ENCODE measurements at regions not wholly inside any gene's neighbourhood (a gene's known extent, or its start where the extent isn't known, plus 50 kb on each side); places are given as distances from the start of the nearest gene placed in this dataset.
A peak's percentile ranks its signal among the peaks of the same experiment; 100 is the strongest.
"Not testable (repeated sequence)": the region's sequence is repeated elsewhere in the genome, so short reads cannot be mapped to it uniquely, and the experiment has no call there.

- no peak for DNase-seq
Observed at GRCh38 chr11:129731316-129731715, 84.3 kb upstream of the TMEM45B start.

- DNase-seq = no peak
Observed at GRCh38 chr11:129732941-129733340, 82.7 kb upstream of the TMEM45B start.

DNA sequence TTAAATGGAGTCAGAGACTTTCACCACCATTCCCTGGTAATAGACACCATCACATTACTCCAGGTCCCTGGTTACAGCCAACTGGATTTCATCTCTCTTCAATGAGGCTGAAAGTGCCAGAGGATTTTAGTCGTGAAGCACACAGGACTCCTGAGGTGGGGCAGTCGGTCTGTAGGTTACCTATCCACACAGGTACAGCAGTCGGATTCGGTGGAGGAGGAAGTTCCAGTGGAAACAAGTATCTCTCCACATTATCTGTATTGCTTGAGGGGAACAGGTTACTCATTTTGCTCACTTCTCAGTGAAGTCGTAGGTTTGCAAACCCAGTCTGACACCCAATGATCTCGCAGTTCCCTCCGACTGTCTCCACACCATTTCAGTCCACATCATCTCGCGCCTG is 82.3 kb upstream of the TMEM45B start:
- no peak for DNase-seq

- DNase-seq = no peak
Observed at GRCh38 chr11:129733981-129734380, 81.7 kb upstream of the TMEM45B start.

- no peak for DNase-seq
Observed at GRCh38 chr11:129734654-129735053, 81.0 kb upstream of the TMEM45B start.

- DNase-seq = no peak
Observed at GRCh38 chr11:129737831-129738230, 77.8 kb upstream of the TMEM45B start.

DNA sequence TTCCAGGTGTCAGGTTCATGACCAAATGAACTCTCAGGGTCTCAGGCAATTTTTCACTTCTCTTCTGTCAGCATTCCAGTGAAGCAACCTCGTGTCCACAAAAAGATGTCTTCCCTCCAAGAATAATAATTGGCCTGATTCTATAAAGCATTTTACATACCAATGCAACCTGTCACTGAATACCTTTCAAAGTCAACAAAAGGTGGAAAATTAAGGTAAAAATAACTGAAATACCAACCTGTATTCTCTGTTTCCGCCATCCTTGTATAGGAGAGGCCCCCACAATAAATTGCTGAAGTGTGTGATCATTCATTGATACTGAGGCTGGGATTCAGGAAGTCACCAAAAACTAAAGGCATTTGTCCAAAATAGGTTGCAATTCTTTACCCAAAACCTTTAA is 77.4 kb upstream of the TMEM45B start:
- DNase-seq = no peak

- no peak for DNase-seq
Observed at GRCh38 chr11:129739339-129739738, 76.3 kb upstream of the TMEM45B start.

- DNase-seq = no peak
Observed at GRCh38 chr11:129740125-129740719, 75.4 kb upstream of the TMEM45B start.

DNA sequence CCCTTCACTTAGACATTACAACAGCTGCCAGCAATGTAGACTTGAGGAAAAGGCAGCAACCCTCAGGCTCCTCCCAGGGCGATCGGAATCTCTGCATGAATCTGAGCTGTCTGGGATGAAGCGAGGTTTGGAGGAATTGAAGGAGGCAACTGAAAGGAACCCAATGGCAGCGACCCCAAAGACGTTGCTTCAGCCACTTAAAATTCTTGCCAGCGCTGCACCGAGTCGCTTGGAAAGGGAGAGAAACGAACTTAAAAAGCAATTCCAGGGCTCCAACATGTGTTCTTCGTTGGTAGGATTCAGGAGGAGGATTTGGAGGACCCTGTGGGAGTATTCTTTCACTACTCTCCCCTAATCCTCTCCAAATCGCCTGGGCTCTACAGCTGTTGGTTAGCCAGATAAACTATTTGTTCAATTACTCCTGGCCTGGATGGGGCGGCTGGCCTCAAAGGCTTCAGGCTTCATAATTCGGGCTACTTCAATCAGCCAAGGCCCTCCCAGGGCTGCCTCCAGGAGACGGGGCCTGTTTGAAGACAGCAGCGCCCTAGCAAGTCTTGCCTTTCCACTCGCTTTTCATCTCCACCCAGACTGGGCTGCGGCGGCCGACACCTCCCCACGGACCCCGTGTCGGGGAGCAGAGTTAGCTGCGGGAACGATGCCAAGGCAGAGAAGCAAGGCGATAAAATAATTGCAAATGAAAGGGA is 72.4 kb upstream of the TMEM45B start:
- DNase-seq = no peak

DNA sequence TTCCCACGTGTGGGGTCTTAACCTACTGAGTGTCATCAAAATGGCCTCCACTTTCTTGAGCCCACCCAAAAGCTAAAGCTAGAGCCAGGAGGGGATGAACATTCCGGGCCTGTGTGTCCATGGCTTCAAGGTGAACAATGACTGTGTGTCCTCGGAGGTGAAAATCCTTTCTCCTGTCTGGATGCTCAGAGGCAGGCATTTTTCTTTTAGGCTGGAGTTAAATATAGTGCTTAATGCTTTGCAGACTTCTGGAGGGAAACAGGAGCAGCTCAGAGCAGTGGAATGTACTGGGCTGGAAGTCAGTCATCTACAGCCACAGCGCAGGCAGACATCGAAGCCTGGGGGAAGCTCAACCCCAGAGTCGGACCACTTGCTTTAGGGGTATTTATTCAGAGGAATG is 68.6 kb upstream of the TMEM45B start:
- DNase-seq = no peak

GRCh38 chr11:129749141-129749540 is 66.5 kb upstream of the TMEM45B start:
- DNase-seq = no peak

DNA sequence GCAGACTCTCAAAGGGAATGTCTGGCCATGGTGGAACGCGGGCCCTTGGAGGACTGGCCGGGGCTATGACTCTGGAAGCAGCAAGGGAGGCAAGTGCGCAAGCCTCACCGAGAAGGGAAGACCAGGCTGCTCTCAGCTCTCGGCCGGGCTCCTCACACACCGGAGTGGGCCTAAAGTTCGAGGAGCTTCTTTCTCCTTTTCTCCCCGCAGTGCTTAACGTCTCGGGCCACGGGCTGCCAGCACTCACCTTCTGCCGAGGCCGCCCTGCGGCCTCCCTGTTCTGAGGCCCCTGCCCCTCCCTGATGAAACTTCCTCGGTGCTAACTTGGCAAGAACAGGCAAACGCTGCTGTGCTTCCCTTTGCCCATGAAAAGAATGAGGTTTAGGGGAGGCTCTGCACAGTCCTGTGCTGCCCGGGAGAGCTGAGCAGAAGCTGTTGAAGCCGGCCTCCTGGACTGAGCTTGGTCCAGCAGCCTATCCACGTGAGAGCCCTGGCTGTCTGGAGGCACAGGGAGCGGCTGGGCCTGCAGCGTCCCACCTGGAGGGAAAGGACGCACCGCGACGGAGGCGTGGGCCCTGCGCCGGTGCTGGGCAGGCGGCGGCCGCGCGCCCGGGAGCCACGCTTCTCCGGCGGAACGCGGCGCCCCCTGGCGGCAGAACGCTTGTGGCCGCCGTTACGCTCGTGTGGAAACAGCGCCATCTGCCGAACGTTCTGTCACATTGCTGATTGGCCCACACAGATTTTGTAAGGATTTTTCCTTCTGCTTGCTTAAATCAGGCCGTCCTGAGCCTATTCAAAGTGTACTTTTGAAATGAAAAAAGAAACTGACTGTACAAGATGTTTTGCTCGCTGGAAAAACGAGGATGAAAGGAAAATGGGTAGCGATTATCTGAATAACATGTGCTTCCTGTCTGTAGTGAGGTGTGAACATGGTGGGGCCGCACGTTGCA is 65.0 kb upstream of the TMEM45B start:
- DNase-seq = peak; percentile 25

DNA sequence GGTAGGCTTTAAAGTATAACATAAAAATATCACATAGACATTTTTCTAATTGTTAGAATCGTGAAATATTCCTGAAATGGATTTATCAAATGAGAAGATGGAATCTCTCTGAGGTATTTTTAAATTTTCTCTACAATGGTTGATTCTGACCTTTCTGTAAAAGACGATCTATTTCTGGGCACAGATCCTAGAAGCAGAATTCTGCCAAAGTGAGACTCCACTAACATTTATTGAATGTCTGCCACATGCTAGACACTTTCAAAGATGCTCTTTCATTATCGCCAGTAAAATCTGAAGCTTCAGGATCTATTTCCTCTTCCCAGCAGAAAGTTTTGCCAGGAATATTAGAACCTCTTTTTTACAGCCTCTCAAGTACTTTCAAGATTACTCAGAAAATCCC is 64.1 kb upstream of the TMEM45B start:
- DNase-seq = no peak

GRCh38 chr11:129763569-129763968 is 52.1 kb upstream of the TMEM45B start:
- not testable (repeated sequence) for DNase-seq

DNA sequence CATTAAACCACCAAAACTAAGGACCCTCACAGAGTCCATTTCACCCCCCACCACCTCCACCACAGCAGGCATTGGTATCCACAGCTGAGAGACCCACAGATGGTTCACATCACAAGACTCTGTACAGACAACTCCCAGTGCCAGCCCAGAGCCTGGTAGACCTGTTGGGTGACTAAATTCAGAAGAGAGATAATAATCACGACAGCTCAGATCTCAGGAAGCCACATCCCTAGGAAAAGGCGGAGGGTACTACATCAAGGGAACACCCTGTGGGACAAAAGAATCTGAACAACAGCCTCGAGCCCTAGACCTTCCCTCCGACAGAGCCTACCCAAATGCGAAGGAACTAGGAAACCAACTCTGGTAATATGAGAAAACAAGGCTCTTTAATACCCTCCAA is 51.4 kb upstream of the TMEM45B start:
- DNase-seq = not testable (repeated sequence)
